Gastrocnemius medialis (tissue), 4 donors: ENCODE measurements at regions not wholly inside any gene's neighbourhood (a gene's known extent, or its start where the extent isn't known, plus 50 kb on each side); places are given as distances from the start of the nearest gene placed in this dataset.
"Not testable (repeated sequence)": the region's sequence is repeated elsewhere in the genome, so short reads cannot be mapped to it uniquely, and the experiment has no call there.

Experiments
- ATAC-seq, 2 donors: fragments of 150-250 bp; one replicate each; pipeline ENCODE4 v1.9.1; 2016
- DNase-seq, 2 donors: peaks; one replicate each; pipeline ENCODE4 v3.0.0-alpha.2; 2019
- H3K27ac ChIP-seq, 4 donors: fragments of 200-600 bp; sonication (generic); 1 replicate in 1 of 4; 2 replicates in 3 of 4; pipeline ENCODE4 v1.5.1; 2016 to 2018; ENCODE audit warnings: mild to moderate bottlenecking in 2 of 4, moderate library complexity in 1 of 4
- H3K27me3 ChIP-seq, 3 donors: fragments of 200-600 bp; sonication (generic) in 2 of 3; 1 replicate in 1 of 3; 2 replicates in 2 of 3; pipeline versions ENCODE4 v1.5.1 to v1.6.0; 2016 to 2019; ENCODE audit warnings: mild to moderate bottlenecking in 1 of 3, moderate library complexity in 1 of 3
- H3K36me3 ChIP-seq, 2 donors: fragments of 200-600 bp; sonication (generic) in 1 of 2; one replicate each; pipeline ENCODE4 v1.5.1; 2017 to 2018
- H3K4me1 ChIP-seq, 2 donors: fragments of 200-600 bp; sonication (generic) in 1 of 2; one replicate each; pipeline ENCODE4 v1.5.1; 2016 to 2017; ENCODE audit warnings: mild to moderate bottlenecking in 2 of 2
- H3K4me3 ChIP-seq, 4 donors: fragments of 200-600 bp; sonication (generic) in 3 of 4; 1 replicate in 1 of 4; 2 replicates in 3 of 4; pipeline ENCODE4 v1.5.1; 2016 to 2019; ENCODE audit warnings: mild to moderate bottlenecking in 2 of 4
- H3K9me3 ChIP-seq, 3 donors: fragments of 200-600 bp; sonication (generic) in 2 of 3; 1 replicate in 1 of 3; 2 replicates in 2 of 3; pipeline ENCODE4 v1.5.1; 2016 to 2019
- CTCF ChIP-seq, 5 experiments: fragments of 450-650 bp in 3 of 5; fragments of 200-600 bp in 2 of 5; sonication (generic) in 2 of 5; IDR thresholded peaks in 4 of 5; conservative IDR thresholded peaks in 1 of 5; 1 replicate in 4 of 5; 2 replicates in 1 of 5; pipeline ENCODE4 v1.5.1; 2016 to 2019; ENCODE audit warnings: antibody characterized with exemption in 5 of 5, mild to moderate bottlenecking in 3 of 5, moderate library complexity in 3 of 5
- POLR2A ChIP-seq, 2 donors: fragments of 450-650 bp; IDR thresholded peaks; one replicate each; pipeline ENCODE4 v1.6.1; 2017; ENCODE audit warnings: antibody characterized with exemption in 2 of 2, mild to moderate bottlenecking in 2 of 2, moderate library complexity in 2 of 2
- in situ Hi-C, 4 donors: fragments of 200-750 bp; cut with MboI; loops; one replicate each; pipeline versions ENCODE4 v1.15.0 to v1.8.0; 2017; ENCODE audit warnings: low sequenced_read_pairs in 4 of 4
- intact Hi-C: fragments of 100-400 bp; cut with DNase I; formaldehyde crosslinking; loops from one replicate; pipeline ENCODE4 v1.15.1; 2023; ENCODE audit warnings: low total_unique reads

- Histone ChIP-seq H3K4me1 (no peaks in the 10 kb centered on the region), H3K36me3 (no peaks in the 10 kb centered on the region), H3K27ac (no peak overlapping the region), H3K9me3 (no peaks in the 10 kb centered on the region), H3K27me3 (no peaks in the 10 kb centered on the region), H3K4me3 (no peak overlapping the region)
- no peak for DNase-seq
- TF ChIP-seq CTCF (IDR thresholded peaks at IDR 0.05 in 4 of 5, conservative IDR thresholded peaks at IDR 0.05 in 1 of 5), result no peak
- in situ Hi-C loops (no loop called here), intact Hi-C loops (no loop called here)
- ATAC-seq, result no peak
Observed at GRCh38 chr10:20656886-20657285, 240.2 kb downstream of the NEBL start.

- ATAC-seq, H3K27ac ChIP-seq, in situ Hi-C loops: not testable (repeated sequence)
Observed at GRCh38 chr10:20652424-20652823, 244.7 kb downstream of the NEBL start.

GRCh38 chr10:20648263-20648874 is 248.7 kb downstream of the NEBL start:
- intact Hi-C loops (no loop called here), in situ Hi-C loops (no loop called here)
- no peaks in the 10 kb centered on the region for H3K9me3 ChIP-seq
- TF ChIP-seq CTCF (IDR thresholded peaks at IDR 0.05 in 4 of 5, conservative IDR thresholded peaks at IDR 0.05 in 1 of 5) (no peak), POLR2A (IDR thresholded peaks at IDR 0.05) (no peak)
- no peak overlapping the region for H3K4me3 ChIP-seq
- H3K27me3 ChIP-seq, result no peaks in the 10 kb centered on the region
- H3K27ac ChIP-seq, result no peak overlapping the region
- H3K4me1 ChIP-seq, result no peaks in the 10 kb centered on the region
- DNase-seq (no peak), ATAC-seq (no peak)
- H3K36me3 ChIP-seq, result no peaks in the 10 kb centered on the region

More at GRCh38 chr10:20652424-20652823, 244.7 kb downstream of the NEBL start:
- H3K27me3 ChIP-seq, H3K9me3 ChIP-seq, H3K36me3 ChIP-seq, H3K4me1 ChIP-seq, DNase-seq, H3K4me3 ChIP-seq, intact Hi-C loops: not testable (repeated sequence)

GRCh38 chr10:20647756-20648155 is 249.4 kb downstream of the NEBL start:
- no peaks in the 10 kb centered on the region for H3K27me3 ChIP-seq
- in situ Hi-C loops, result no loop called here
- TF ChIP-seq POLR2A (IDR thresholded peaks at IDR 0.05) (no peak), CTCF (IDR thresholded peaks at IDR 0.05 in 4 of 5, conservative IDR thresholded peaks at IDR 0.05 in 1 of 5) (no peak)
- H3K9me3 ChIP-seq, result no peaks in the 10 kb centered on the region
- intact Hi-C loops, result no loop called here
- H3K4me1 ChIP-seq, result no peaks in the 10 kb centered on the region
- H3K4me3 ChIP-seq, result no peak overlapping the region
- ATAC-seq (no peak), DNase-seq (no peak)
- H3K27ac ChIP-seq, result no peak overlapping the region
- H3K36me3 ChIP-seq, result no peaks in the 10 kb centered on the region

GRCh38 chr10:20644421-20644820 is 252.7 kb downstream of the NEBL start:
- no peaks in the 10 kb centered on the region for H3K4me1 ChIP-seq
- H3K27ac ChIP-seq, result no peak overlapping the region
- no peaks in the 10 kb centered on the region for H3K9me3 ChIP-seq
- H3K27me3 ChIP-seq, result no peaks in the 10 kb centered on the region
- TF ChIP-seq POLR2A (IDR thresholded peaks at IDR 0.05) (no peak), CTCF (IDR thresholded peaks at IDR 0.05 in 4 of 5, conservative IDR thresholded peaks at IDR 0.05 in 1 of 5) (no peak)
- in situ Hi-C loops, result no loop called here
- H3K36me3 ChIP-seq, result no peaks in the 10 kb centered on the region
- no peak overlapping the region for H3K4me3 ChIP-seq
- DNase-seq, result no peak
- ATAC-seq, result no peak
- intact Hi-C loops, result no loop called here
